ENCODE measurements at regions not wholly inside any gene's neighbourhood (a gene's known extent, or its start where the extent isn't known, plus 50 kb on each side); places are given as distances from the start of the nearest gene placed in this dataset.

DNA sequence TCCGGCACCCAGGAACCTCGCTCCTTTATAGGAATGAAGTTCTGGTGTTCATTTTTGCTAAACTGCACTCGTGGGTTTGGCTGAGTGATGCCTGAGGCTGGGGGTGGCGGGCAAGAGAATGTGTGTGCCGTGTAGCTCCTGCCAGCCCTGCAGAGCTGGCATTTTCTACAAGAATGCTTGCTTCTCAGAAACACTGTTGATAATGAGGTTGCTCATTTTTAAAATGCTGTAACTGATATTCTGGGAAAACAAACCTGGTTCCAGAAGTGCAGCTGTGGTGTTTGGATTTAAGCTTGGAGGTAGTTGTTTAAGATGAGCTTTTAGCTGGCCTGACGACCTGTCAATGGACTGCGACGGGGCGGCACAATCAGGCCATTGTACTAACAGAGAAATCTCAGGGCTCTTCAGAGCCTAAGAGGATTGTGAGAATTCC lies 511.9 kb upstream of the TNP1 start:
- TF ChIP-seq, protein P1, sequence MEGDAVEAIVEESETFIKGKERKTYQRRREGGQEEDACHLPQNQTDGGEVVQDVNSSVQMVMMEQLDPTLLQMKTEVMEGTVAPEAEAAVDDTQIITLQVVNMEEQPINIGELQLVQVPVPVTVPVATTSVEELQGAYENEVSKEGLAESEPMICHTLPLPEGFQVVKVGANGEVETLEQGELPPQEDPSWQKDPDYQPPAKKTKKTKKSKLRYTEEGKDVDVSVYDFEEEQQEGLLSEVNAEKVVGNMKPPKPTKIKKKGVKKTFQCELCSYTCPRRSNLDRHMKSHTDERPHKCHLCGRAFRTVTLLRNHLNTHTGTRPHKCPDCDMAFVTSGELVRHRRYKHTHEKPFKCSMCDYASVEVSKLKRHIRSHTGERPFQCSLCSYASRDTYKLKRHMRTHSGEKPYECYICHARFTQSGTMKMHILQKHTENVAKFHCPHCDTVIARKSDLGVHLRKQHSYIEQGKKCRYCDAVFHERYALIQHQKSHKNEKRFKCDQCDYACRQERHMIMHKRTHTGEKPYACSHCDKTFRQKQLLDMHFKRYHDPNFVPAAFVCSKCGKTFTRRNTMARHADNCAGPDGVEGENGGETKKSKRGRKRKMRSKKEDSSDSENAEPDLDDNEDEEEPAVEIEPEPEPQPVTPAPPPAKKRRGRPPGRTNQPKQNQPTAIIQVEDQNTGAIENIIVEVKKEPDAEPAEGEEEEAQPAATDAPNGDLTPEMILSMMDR (IDR thresholded peaks at IDR 0.05; ENCODE audit: poor library complexity) = no peak
- no peak for TF ChIP-seq EZH2 (IDR thresholded peaks at IDR 0.05; ENCODE audit: borderline replicate concordance)
- no peak for TF ChIP-seq EZH2phosphoT487 (IDR thresholded peaks at IDR 0.05; ENCODE audit: low read depth, severe bottlenecking, unreplicated experiment)
